ENCODE measurements at regions not wholly inside any gene's neighbourhood (a gene's known extent, or its start where the extent isn't known, plus 50 kb on each side); places are given as distances from the start of the nearest gene placed in this dataset.

DNA sequence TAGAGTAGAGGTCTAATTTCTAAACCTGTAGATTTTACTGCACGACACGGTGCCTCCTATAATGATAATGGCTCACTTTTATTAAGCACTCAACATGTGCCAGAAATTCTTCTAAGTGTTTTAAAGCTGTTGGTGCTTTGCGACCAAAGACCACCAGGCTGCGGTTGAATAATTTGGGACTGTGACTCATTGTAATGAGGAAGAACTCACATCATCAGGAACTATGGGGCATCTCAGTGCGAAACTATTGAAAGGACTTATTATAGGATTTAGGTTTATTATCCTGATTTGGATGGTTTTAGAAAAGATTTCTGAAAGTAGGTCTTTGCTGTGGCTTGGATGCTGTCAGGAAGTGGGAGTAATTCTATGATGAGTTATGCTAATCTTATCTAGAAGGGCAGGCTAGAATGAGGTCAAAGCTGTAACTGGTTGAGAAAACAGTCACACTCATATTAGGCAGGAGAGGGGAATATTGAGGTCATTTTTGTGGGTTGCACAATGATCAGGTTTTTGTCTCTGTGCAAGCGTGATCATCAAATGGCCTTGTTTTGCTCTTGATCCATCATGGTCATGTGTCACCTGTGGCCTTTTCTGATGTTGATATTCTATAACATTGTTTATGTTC is 266.8 kb downstream of the PCDH20 start:
- no peaks in the 10 kb centered on the region for H3K27me3 ChIP-seq
- no peak overlapping the region for H3K4me3 ChIP-seq
- intact Hi-C loops (cut with DNase I), result no loop called here
- TF ChIP-seq, protein P1, sequence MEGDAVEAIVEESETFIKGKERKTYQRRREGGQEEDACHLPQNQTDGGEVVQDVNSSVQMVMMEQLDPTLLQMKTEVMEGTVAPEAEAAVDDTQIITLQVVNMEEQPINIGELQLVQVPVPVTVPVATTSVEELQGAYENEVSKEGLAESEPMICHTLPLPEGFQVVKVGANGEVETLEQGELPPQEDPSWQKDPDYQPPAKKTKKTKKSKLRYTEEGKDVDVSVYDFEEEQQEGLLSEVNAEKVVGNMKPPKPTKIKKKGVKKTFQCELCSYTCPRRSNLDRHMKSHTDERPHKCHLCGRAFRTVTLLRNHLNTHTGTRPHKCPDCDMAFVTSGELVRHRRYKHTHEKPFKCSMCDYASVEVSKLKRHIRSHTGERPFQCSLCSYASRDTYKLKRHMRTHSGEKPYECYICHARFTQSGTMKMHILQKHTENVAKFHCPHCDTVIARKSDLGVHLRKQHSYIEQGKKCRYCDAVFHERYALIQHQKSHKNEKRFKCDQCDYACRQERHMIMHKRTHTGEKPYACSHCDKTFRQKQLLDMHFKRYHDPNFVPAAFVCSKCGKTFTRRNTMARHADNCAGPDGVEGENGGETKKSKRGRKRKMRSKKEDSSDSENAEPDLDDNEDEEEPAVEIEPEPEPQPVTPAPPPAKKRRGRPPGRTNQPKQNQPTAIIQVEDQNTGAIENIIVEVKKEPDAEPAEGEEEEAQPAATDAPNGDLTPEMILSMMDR (IDR thresholded peaks at IDR 0.05), result no peak
- no peaks in the 10 kb centered on the region for H3K9me3 ChIP-seq
- no peak overlapping the region for H3K9ac ChIP-seq (ENCODE audit: low read depth in 2 of 2, low read length in 2 of 2)
- H3K36me3 ChIP-seq, result no peaks in the 10 kb centered on the region
- H3K27ac ChIP-seq, result no peak overlapping the region
- H3K4me1 ChIP-seq, result no peaks in the 10 kb centered on the region
- no peak for DNase-seq

DNA sequence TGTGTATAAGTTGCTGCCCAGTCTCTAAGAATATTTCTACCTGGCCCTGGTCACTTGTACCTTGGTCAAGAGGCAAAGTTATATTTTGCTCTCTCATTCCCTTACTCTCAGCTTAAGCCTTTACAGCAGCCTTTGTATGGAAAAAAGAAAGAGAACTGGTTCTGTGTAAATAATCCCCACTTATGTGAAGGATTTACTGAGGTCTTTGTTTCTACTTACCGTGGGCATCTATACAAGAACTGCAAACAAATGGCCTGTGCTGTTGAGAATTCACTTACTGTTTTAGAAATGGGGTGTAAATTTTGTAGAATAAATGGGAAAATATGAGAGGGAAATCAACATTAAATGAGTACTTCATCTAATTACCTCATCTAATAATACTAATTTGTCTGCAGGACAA is 267.4 kb downstream of the PCDH20 start:
- intact Hi-C loops (cut with DNase I), result no loop called here
- DNase-seq, result no peak
- no peaks in the 10 kb centered on the region for H3K4me1 ChIP-seq

DNA sequence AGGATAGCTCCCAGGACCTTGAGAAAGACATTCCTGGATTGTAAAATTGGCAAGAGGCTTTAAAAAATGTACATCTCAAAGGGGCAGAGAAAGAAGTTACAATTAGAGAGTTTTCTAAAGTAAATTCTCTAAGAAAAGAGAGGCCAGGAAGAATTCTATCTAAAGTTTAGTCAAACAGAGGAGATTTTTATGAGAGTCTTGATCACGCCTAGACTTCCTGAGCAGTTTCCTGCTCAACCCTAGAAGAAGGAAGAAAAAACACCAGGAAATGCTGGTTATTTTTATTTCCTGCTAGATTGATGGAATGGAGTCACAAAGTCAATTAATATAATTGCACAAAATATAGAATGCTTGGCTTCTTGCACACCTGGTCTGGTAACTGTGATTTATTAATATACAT is 269.1 kb downstream of the PCDH20 start:
- intact Hi-C loops (cut with DNase I), result no loop called here
- H3K4me1 ChIP-seq, result no peaks in the 10 kb centered on the region
- H3K4me3 ChIP-seq, result no peak overlapping the region
- TF ChIP-seq, protein P1 (IDR thresholded peaks at IDR 0.05), result no peak
- no peaks in the 10 kb centered on the region for H3K36me3 ChIP-seq
- H3K27ac ChIP-seq, result no peak overlapping the region
- H3K9ac ChIP-seq (ENCODE audit: low read depth in 2 of 2, low read length in 2 of 2), result no peak overlapping the region
- no peaks in the 10 kb centered on the region for H3K27me3 ChIP-seq
- no peaks in the 10 kb centered on the region for H3K9me3 ChIP-seq
- no peak for DNase-seq

More for the DNA sequence above, 267.4 kb downstream of the PCDH20 start:
- Histone ChIP-seq H3K27ac (no peak overlapping the region), H3K27me3 (no peaks in the 10 kb centered on the region), H3K36me3 (no peaks in the 10 kb centered on the region), H3K4me3 (no peak overlapping the region), H3K9ac (ENCODE audit: low read depth in 2 of 2, low read length in 2 of 2) (no peak overlapping the region), H3K9me3 (no peaks in the 10 kb centered on the region)
- TF ChIP-seq, protein P1 (IDR thresholded peaks at IDR 0.05), result no peak

DNA sequence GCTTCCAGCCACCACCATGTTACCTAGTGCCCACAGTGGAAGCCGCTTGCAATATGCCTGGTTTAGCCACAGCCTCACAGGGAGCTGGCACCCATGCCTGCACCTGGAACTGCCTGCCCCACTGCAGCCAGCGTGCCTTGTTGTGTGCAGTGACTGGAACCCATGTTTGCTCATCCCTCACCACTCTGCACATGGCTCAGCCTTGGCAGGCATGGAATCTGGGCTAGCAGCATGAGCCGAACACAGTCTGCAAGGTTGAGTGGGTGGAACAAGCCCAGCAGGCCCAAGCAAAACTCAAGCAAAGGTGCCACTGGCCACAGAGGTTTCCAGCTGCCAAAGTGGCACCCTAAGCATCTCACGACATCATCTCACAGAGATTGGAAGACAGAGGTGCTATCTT is 269.5 kb downstream of the PCDH20 start:
- TF ChIP-seq, protein P1 (IDR thresholded peaks at IDR 0.05), result no peak
- no peaks in the 10 kb centered on the region for H3K36me3 ChIP-seq
- intact Hi-C loops (cut with DNase I), result no loop called here
- H3K27me3 ChIP-seq, result no peaks in the 10 kb centered on the region
- no peaks in the 10 kb centered on the region for H3K9me3 ChIP-seq
- DNase-seq, result no peak
- H3K4me1 ChIP-seq, result no peaks in the 10 kb centered on the region
- H3K4me3 ChIP-seq, result no peak overlapping the region
- no peak overlapping the region for H3K9ac ChIP-seq (ENCODE audit: low read depth in 2 of 2, low read length in 2 of 2)
- H3K27ac ChIP-seq, result no peak overlapping the region

DNA sequence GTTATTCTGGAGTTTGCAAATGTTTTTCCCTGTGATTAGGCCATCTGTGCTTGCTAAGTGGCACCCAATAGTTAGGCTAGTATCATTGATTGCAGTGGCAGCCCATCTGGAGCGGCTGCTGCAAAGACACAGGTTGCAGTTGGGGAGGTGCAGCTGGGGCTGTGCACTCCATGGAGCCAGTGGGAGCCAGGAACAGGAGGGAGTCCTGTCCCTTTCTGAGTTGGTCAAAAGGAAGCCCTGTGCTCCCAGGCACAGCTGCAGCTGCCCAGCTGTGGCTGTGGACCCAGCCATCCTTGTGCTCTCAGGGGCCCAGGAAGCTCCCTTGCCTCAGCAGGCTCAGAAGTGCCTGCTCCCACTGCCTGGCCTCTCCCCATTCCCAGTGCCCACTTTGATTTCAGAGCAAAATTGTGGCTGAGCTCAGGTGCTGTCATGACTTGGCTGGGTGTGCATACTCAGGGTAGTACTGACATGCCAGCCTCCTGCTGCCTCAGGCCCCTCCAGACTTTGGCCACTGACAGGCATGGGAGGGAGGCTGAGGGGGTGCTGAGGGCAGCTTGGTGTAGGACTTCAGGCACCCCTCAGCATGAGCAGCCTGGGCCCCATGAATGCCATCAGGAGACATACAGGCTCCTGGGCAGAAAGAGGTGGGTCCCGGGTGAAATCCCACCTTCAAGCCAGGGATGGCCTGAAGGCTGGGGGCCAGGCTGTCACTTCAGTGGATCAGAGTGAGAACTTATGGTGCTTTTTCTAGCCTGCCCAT is 270.6 kb downstream of the PCDH20 start:
- Histone ChIP-seq H3K4me3 (no peak overlapping the region), H3K36me3 (no peaks in the 10 kb centered on the region)
- no peak for DNase-seq

More for the DNA sequence above, 270.6 kb downstream of the PCDH20 start:
- Histone ChIP-seq H3K27me3 (no peaks in the 10 kb centered on the region), H3K9me3 (no peaks in the 10 kb centered on the region), H3K4me1 (no peaks in the 10 kb centered on the region), H3K9ac (ENCODE audit: low read depth in 2 of 2, low read length in 2 of 2) (no peak overlapping the region), H3K27ac (no peak overlapping the region)
- intact Hi-C loops (cut with DNase I), result no loop called here
- TF ChIP-seq, protein P1 (IDR thresholded peaks at IDR 0.05), result no peak

All from colonic mucosa (tissue), 4 donors.